Smooth muscle cell (in vitro differentiated cells): ENCODE measurements at regions not wholly inside any gene's neighbourhood (a gene's known extent, or its start where the extent isn't known, plus 50 kb on each side); places are given as distances from the start of the nearest gene placed in this dataset.

ENCODE experiments used
- DNase-seq: peaks from one replicate; lab custom pipeline; 2025; ENCODE audit not compliant: unreplicated experiment; lab: John Stamatoyannopoulos, UW
- H2AFZ ChIP-seq: fragments of 200-600 bp; sonication (generic); 2 replicates; pipeline ENCODE4 v1.6.0; 2016; ENCODE audit warnings: antibody characterized with exemption, low read depth, mild to moderate bottlenecking
- H3F3A ChIP-seq: fragments of 200-600 bp; sonication (generic); 2 replicates; pipeline ENCODE4 v1.6.0; 2017; ENCODE audit warnings: antibody characterized with exemption, low read depth
- H3K27ac ChIP-seq: fragments of 200-600 bp; sonication (generic); 2 replicates; pipeline ENCODE4 v1.5.1; 2016; ENCODE audit warnings: low read depth, mild to moderate bottlenecking
- H3K27me3 ChIP-seq: fragments of 200-600 bp; sonication (generic); 2 replicates; pipeline ENCODE4 v1.6.1; 2016; ENCODE audit warnings: low read depth, mild to moderate bottlenecking
- H3K36me3 ChIP-seq: fragments of 200-600 bp; sonication (generic); 2 replicates; pipeline ENCODE4 v1.5.1; 2016; ENCODE audit warnings: low read depth
- H3K4me1 ChIP-seq: fragments of 200-600 bp; sonication (generic); 2 replicates; pipeline ENCODE4 v1.5.1; 2016; ENCODE audit warnings: low read depth
- H3K4me2 ChIP-seq: fragments of 200-600 bp; sonication (generic); 2 replicates; pipeline ENCODE4 v1.6.0; 2016; ENCODE audit warnings: mild to moderate bottlenecking
- H3K4me3 ChIP-seq: fragments of 200-600 bp; sonication (generic); 2 replicates; pipeline ENCODE4 v1.5.1; 2016; ENCODE audit warnings: mild to moderate bottlenecking
- H3K79me2 ChIP-seq: fragments of 200-600 bp; sonication (generic); 2 replicates; pipeline ENCODE4 v1.6.0; 2016; ENCODE audit warnings: low read depth, mild to moderate bottlenecking
- H3K9ac ChIP-seq: fragments of 200-600 bp; sonication (generic); 2 replicates; pipeline ENCODE4 v1.6.0; 2016; ENCODE audit warnings: low read depth
- H3K9me3 ChIP-seq: fragments of 200-600 bp; sonication (generic); replicated peaks from 2 replicates; pipeline ENCODE4 v1.5.1; 2016; ENCODE audit warnings: low read depth
- H4K20me1 ChIP-seq: fragments of 200-600 bp; sonication (generic); 2 replicates; pipeline ENCODE4 v1.6.0; 2016; ENCODE audit warnings: low read depth
- CTCF ChIP-seq: fragments of 200-600 bp; sonication (generic); IDR thresholded peaks from 2 replicates; pipeline ENCODE4 v1.5.1; 2017; ENCODE audit warnings: borderline replicate concordance, mild to moderate bottlenecking, antibody characterized with exemption; ENCODE audit not compliant: insufficient read depth, poor library complexity, severe bottlenecking
- WGBS: methylation state at CpG from one replicate; pipeline ENCODE4 v1.1.7; 2016; ENCODE audit warnings: low lambda C conversion rate; 5-methylcytosine and 5-hydroxymethylcytosine counted together

DNA sequence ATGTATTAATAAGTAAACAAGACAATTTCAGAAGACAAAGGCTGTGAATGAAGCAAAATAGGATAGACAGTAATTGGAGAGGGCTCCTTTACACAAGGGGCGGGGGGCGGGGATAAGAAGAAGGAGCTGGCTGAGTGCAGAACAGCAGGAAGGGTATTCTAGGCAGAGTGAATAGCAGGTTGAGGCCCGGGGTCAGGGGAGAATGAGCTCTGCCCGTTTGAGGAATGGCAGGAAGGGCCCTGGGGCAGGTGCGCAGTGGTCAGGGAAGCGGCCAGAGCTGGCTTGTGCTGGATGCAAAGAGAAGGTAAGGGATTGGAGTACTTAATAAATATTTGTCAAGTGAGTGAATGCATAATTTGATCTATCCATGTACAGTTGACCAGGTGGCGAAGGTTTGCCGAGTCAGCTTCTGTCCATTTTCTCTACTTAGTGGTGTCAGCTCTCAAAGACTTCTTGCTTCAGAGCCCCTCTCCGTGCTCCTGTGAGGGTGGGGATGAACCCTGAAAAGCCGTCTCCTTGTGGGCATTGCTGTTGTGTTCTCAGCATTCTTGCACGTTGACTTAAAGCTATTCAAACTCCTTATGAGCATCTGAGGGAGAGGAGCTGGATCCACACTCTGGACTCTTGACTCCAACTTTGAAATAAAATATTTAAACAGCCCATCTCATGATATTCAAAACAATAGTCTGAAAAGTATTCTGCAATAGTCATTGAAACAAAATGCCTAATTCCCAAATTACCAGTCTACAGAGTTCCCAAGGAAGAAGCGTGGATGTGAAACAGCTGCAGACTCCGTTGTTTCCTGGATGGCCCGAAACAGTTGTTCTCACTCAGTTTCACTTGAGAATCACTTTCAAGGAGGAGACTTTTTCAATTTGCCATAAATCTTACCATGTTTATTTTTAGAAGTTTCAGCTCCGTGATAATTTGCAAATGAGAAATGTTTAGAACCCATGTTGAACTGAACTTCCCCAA is 105.1 kb downstream of the EDN3 start:
- H3F3A ChIP-seq, result no peaks in the 10 kb centered on the region
- WGBS, result 79% methylated on average over 15 of the region's 15 CpGs
- H3K4me2 ChIP-seq, result no peak overlapping the region
- no peak for DNase-seq
- H3K27me3 ChIP-seq, result peaks cover 80% of the 10 kb centered on the region
- H4K20me1 ChIP-seq, result no peaks in the 10 kb centered on the region
- H3K9me3 ChIP-seq, result no peaks in the 10 kb centered on the region
- peaks cover 16% of the 10 kb centered on the region for H3K4me1 ChIP-seq
- TF ChIP-seq CTCF, result no peak
- H3K79me2 ChIP-seq, result no peaks in the 10 kb centered on the region
- no peak overlapping the region for H3K27ac ChIP-seq
- H3K36me3 ChIP-seq, result no peaks in the 10 kb centered on the region
- no peak overlapping the region for H3K4me3 ChIP-seq
- H3K9ac ChIP-seq, result no peak overlapping the region
- H2AFZ ChIP-seq, result no peak overlapping the region

- no peaks in the 10 kb centered on the region for H3F3A ChIP-seq
- H3K4me2 ChIP-seq, result no peak overlapping the region
- no peaks in the 10 kb centered on the region for H3K36me3 ChIP-seq
- no peaks in the 10 kb centered on the region for H3K9me3 ChIP-seq
- TF ChIP-seq CTCF, result no peak
- no peaks in the 10 kb centered on the region for H4K20me1 ChIP-seq
- no peaks in the 10 kb centered on the region for H3K79me2 ChIP-seq
- no peak for DNase-seq
- H3K4me1 ChIP-seq, result peaks cover 16% of the 10 kb centered on the region
- H2AFZ ChIP-seq, result no peak overlapping the region
- no peak overlapping the region for H3K4me3 ChIP-seq
- H3K9ac ChIP-seq, result no peak overlapping the region
- no peak overlapping the region for H3K27ac ChIP-seq
- H3K27me3 ChIP-seq, result peaks cover 71% of the 10 kb centered on the region
- WGBS, result 92% methylated on average over 4 of the region's 4 CpGs
Measured at GRCh38 chr20:59406446-59406845, 106.0 kb downstream of the EDN3 start.

GRCh38 chr20:59411170-59411569 is 110.8 kb downstream of the EDN3 start:
- no peak for TF ChIP-seq CTCF
- no peak for DNase-seq
- Histone ChIP-seq H3K9me3 (no peaks in the 10 kb centered on the region), H3K27me3 (peaks cover 40% of the 10 kb centered on the region), H3K27ac (no peak overlapping the region), H3K79me2 (no peaks in the 10 kb centered on the region), H3K4me3 (no peak overlapping the region), H4K20me1 (no peaks in the 10 kb centered on the region), H3K9ac (no peak overlapping the region), H3F3A (no peaks in the 10 kb centered on the region), H3K4me1 (peaks cover 9% of the 10 kb centered on the region), H2AFZ (no peak overlapping the region), H3K4me2 (no peak overlapping the region), H3K36me3 (no peaks in the 10 kb centered on the region)
- 82% methylated on average over 17 of the region's 17 CpGs for WGBS
